ENCODE measurements at regions not wholly inside any gene's neighbourhood (a gene's known extent, or its start where the extent isn't known, plus 50 kb on each side); places are given as distances from the start of the nearest gene placed in this dataset.

DNA sequence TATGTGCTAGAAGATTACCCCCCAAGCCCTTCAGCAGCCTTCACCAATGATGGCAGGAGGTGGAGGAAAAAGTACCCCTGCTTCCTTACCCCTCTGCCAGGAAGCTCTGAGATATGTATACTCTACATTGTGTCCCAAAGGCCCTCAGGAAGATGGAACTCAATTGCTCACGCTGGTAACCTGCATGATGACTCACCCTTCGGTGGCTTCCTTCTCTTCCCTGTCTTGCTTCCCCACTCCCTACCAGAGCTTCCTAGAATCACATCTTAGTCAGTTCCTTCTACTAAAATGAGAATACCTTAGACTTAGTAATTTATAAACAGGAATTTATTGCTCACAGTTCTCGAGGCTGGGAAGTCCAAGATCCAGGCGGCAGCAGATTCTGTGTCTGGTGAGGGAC lies 405.6 kb downstream of the TYW1 start:
- peaks cover 0 to 5% (median 0%) of the 10 kb centered on the region in 4 donors for H3K4me1 ChIP-seq
- TF ChIP-seq, protein P1, sequence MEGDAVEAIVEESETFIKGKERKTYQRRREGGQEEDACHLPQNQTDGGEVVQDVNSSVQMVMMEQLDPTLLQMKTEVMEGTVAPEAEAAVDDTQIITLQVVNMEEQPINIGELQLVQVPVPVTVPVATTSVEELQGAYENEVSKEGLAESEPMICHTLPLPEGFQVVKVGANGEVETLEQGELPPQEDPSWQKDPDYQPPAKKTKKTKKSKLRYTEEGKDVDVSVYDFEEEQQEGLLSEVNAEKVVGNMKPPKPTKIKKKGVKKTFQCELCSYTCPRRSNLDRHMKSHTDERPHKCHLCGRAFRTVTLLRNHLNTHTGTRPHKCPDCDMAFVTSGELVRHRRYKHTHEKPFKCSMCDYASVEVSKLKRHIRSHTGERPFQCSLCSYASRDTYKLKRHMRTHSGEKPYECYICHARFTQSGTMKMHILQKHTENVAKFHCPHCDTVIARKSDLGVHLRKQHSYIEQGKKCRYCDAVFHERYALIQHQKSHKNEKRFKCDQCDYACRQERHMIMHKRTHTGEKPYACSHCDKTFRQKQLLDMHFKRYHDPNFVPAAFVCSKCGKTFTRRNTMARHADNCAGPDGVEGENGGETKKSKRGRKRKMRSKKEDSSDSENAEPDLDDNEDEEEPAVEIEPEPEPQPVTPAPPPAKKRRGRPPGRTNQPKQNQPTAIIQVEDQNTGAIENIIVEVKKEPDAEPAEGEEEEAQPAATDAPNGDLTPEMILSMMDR (IDR thresholded peaks at IDR 0.05): no peak
- no peak for TF ChIP-seq POLR2A (IDR thresholded peaks at IDR 0.05; ENCODE audit: low read depth)
- no peak overlapping the region for H3K4me3 ChIP-seq
- no peaks in the 10 kb centered on the region for H3K27me3 ChIP-seq
- DNase-seq (ENCODE audit: extremely low spot score): no peak
- H3K36me3 ChIP-seq: no peaks in the 10 kb centered on the region
- intact Hi-C loops (cut with DNase I): no loop called here
- H3K27ac ChIP-seq (replicated peaks in 1 of 4): no peak overlapping the region
- 79% methylated on average over 4 of the region's 4 CpGs for WGBS
- peaks cover 0 to 11% (median 3%) of the 10 kb centered on the region in 4 donors for H3K9me3 ChIP-seq

DNA sequence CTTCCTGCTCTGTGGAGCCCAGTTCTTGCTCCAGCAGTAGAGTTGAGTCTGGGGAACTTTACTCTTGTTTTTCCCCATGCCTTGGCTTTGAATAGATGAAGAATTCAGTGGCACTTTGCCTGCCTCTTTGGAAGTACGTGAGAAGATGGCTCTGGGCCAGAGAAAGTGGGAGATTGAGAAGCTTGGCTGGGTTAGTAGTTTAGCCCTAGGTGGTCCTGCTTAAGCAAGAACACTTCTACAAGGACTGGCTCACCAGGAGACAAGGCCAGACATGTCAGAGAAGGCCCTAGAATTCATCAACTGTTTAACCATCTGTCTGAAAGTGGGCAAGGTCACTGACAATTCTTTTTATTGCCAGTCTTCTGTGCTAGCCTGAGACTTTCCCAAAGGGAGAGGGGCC lies 410.3 kb downstream of the TYW1 start:
- DNase-seq (ENCODE audit: extremely low spot score): no peak
- WGBS: 9% methylated on average over 1 of the region's 1 CpG

GRCh38 chr7:67407392-67408071 lies 410.9 kb downstream of the TYW1 start:
- intact Hi-C loops (cut with DNase I): no loop called here

More for the DNA sequence above, 410.3 kb downstream of the TYW1 start:
- H3K4me3 ChIP-seq: no peak overlapping the region
- H3K36me3 ChIP-seq: no peaks in the 10 kb centered on the region
- intact Hi-C loops (cut with DNase I): no loop called here
- peaks cover 0 to 5% (median 0%) of the 10 kb centered on the region in 4 donors for H3K4me1 ChIP-seq
- H3K9me3 ChIP-seq: no peaks in the 10 kb centered on the region
- H3K27ac ChIP-seq (replicated peaks in 1 of 4): no peak overlapping the region
- TF ChIP-seq POLR2AphosphoS5 (IDR thresholded peaks at IDR 0.05): no peak
- TF ChIP-seq, protein P1 (IDR thresholded peaks at IDR 0.05): no peak
- TF ChIP-seq EP300 (IDR thresholded peaks at IDR 0.05): no peak
- no peak for TF ChIP-seq POLR2A (IDR thresholded peaks at IDR 0.05; ENCODE audit: low read depth)
- no peaks in the 10 kb centered on the region for H3K27me3 ChIP-seq

GRCh38 chr7:67408109-67408508 lies 411.5 kb downstream of the TYW1 start:
- TF ChIP-seq POLR2A (IDR thresholded peaks at IDR 0.05; ENCODE audit: low read depth) (no peak), EP300 (IDR thresholded peaks at IDR 0.05) (no peak), POLR2AphosphoS5 (IDR thresholded peaks at IDR 0.05) (no peak)
- TF ChIP-seq, protein P1 (IDR thresholded peaks at IDR 0.05): no peak
- Histone ChIP-seq H3K4me1 (peaks cover 0 to 5% (median 0%) of the 10 kb centered on the region in 4 donors), H3K4me3 (no peak overlapping the region), H3K36me3 (no peaks in the 10 kb centered on the region), H3K27ac (replicated peaks in 1 of 4) (no peak overlapping the region), H3K9me3 (no peaks in the 10 kb centered on the region), H3K27me3 (no peaks in the 10 kb centered on the region)
- no peak for DNase-seq (ENCODE audit: extremely low spot score)
- intact Hi-C loops (cut with DNase I): no loop called here

More at GRCh38 chr7:67407392-67408071, 410.9 kb downstream of the TYW1 start:
- H3K4me3 ChIP-seq: no peak overlapping the region
- peaks cover 0 to 5% (median 0%) of the 10 kb centered on the region in 4 donors for H3K4me1 ChIP-seq
- TF ChIP-seq POLR2A (IDR thresholded peaks at IDR 0.05; ENCODE audit: low read depth) (no peak), POLR2AphosphoS5 (IDR thresholded peaks at IDR 0.05) (no peak), EP300 (IDR thresholded peaks at IDR 0.05) (no peak)
- TF ChIP-seq, protein P1 (IDR thresholded peaks at IDR 0.05): no peak
- WGBS: 66% methylated on average over 9 of the region's 9 CpGs
- no peak overlapping the region for H3K27ac ChIP-seq (replicated peaks in 1 of 4)
- no peaks in the 10 kb centered on the region for H3K36me3 ChIP-seq
- H3K9me3 ChIP-seq: no peaks in the 10 kb centered on the region
- no peak for DNase-seq (ENCODE audit: extremely low spot score)
- no peaks in the 10 kb centered on the region for H3K27me3 ChIP-seq

- DNase-seq (ENCODE audit: extremely low spot score): no peak
- Histone ChIP-seq H3K4me3 (no peak overlapping the region), H3K27me3 (no peaks in the 10 kb centered on the region), H3K27ac (replicated peaks in 1 of 4) (no peak overlapping the region), H3K36me3 (no peaks in the 10 kb centered on the region), H3K4me1 (no peaks in the 10 kb centered on the region), H3K9me3 (peaks cover 0 to 17% (median 7%) of the 10 kb centered on the region in 4 donors)
- TF ChIP-seq POLR2AphosphoS5 (IDR thresholded peaks at IDR 0.05) (no peak), POLR2A (IDR thresholded peaks at IDR 0.05; ENCODE audit: low read depth) (no peak), EP300 (IDR thresholded peaks at IDR 0.05) (no peak)
- TF ChIP-seq, protein P1 (IDR thresholded peaks at IDR 0.05): no peak
- 78% methylated on average over 3 of the region's 3 CpGs for WGBS
- intact Hi-C loops (cut with DNase I): no loop called here
Measured at GRCh38 chr7:67413670-67414069, 417.0 kb downstream of the TYW1 start.

Data from esophagus muscularis mucosa (tissue), 4 donors.